LNCaP clone FGC (cell line): ENCODE measurements at regions not wholly inside any gene's neighbourhood (a gene's known extent, or its start where the extent isn't known, plus 50 kb on each side); places are given as distances from the start of the nearest gene placed in this dataset.
"Not testable (repeated sequence)": the region's sequence is repeated elsewhere in the genome, so short reads cannot be mapped to it uniquely, and the experiment has no call there.

Experiments used
- DNase-seq: peaks from one replicate; pipeline ENCODE4 v3.0.0-alpha.2; 2011; ENCODE audit warnings: low read depth
- H3K4me3 ChIP-seq: 2 replicates; pipeline ENCODE4 v1.5.1; 2011; ENCODE audit warnings: mild to moderate bottlenecking, low read depth, low read length, control low read depth
- TF ChIP-seq, protein P1 (sequence below): IDR thresholded peaks from 2 replicates; pipeline ENCODE4 v1.5.1; 2012; ENCODE audit warnings: mild to moderate bottlenecking; ENCODE audit not compliant: control insufficient read depth, insufficient read depth; ENCODE audit errors: extremely low read depth

DNA sequence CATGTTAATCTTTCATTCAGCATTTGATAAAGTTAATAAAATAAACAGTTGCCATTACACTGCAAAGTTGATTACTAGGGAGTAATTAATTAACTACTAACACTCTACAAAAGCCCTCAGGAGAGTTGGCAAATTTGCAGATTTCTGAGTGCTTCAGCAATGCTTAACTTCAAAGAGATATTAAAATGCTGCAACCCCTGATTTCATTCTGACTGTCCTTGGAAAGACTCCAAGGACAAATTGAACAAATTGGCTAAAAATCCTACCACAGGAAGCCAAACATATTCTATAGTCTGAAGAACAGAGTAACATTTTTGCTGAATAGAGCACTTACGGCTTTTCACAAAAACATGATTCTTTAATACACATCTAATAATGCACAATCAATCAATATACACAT, 1543.0 kb downstream of the SLITRK5 start:
- no peak overlapping the region for H3K4me3 ChIP-seq
- TF ChIP-seq, protein P1, sequence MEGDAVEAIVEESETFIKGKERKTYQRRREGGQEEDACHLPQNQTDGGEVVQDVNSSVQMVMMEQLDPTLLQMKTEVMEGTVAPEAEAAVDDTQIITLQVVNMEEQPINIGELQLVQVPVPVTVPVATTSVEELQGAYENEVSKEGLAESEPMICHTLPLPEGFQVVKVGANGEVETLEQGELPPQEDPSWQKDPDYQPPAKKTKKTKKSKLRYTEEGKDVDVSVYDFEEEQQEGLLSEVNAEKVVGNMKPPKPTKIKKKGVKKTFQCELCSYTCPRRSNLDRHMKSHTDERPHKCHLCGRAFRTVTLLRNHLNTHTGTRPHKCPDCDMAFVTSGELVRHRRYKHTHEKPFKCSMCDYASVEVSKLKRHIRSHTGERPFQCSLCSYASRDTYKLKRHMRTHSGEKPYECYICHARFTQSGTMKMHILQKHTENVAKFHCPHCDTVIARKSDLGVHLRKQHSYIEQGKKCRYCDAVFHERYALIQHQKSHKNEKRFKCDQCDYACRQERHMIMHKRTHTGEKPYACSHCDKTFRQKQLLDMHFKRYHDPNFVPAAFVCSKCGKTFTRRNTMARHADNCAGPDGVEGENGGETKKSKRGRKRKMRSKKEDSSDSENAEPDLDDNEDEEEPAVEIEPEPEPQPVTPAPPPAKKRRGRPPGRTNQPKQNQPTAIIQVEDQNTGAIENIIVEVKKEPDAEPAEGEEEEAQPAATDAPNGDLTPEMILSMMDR: no peak
- DNase-seq: no peak

DNA sequence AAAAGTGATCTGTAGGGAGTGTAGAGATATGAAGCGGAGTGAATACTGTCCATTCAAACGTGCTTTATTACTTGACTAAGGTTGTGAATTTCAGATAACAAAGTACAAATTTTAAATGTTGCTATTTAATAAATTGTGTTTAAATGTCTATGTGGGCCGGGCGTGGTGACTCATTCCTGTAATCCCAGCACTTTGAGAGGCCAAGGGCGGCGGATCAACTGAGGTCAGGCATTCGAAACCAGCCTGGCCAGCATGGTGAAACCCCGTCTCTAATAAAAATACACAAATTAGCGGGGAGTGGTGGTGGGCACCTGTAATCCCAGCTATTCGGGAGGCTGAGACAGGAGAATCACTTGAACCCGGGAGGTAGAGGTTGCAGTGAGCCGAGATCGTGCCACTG, 1544.1 kb downstream of the SLITRK5 start:
- DNase-seq, H3K4me3 ChIP-seq: not testable (repeated sequence)

DNA sequence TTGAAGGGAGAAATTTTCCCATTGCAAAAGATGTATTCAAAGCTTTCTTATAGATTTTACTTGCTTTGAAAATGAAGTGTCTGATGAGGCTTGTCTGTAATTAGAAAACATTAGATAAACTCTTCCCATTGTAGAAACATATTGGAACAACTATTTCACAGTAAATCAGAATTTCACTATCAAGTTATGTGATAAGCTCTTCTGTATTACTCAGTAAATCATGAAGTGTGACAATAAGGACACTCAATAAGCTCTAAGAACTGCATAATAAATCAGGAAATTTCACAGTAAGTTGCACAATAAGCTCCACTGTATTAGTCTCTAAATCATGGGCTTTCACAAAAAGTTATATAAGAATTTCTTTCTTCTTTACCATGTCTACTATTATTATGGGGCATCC, 1546.6 kb downstream of the SLITRK5 start:
- TF ChIP-seq, protein P1: no peak
- no peak overlapping the region for H3K4me3 ChIP-seq
- DNase-seq: no peak

DNA sequence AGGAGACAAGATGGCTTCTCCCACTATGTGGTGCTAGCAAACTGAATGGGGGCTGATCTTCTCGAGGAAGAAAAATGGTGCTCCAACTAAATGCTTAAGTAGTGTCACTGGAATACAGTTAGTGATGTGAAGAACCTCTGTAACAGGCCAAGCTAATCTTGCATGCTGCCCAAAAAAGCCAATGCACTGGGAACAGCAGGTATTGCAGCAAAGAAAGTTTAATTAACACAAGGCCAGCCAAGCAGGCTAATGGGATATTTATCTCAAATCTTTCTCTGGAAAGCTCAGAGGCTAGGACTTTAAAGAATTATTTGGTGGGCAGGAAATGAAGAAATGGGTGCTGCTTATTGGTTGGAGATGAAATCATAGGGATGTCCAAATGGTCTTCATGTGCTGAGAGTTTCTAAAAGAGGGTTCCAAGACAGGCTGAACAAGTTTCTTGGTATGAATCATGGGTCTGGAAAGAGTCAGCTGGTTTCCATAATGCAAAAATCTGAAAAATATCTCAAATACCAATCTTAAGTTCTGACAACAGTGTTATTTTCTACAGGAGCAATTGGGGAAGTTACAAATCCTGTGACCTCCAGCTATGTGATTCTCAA, 1550.5 kb downstream of the SLITRK5 start:
- TF ChIP-seq, protein P1: no peak
- DNase-seq: no peak
- H3K4me3 ChIP-seq: no peak overlapping the region

DNA sequence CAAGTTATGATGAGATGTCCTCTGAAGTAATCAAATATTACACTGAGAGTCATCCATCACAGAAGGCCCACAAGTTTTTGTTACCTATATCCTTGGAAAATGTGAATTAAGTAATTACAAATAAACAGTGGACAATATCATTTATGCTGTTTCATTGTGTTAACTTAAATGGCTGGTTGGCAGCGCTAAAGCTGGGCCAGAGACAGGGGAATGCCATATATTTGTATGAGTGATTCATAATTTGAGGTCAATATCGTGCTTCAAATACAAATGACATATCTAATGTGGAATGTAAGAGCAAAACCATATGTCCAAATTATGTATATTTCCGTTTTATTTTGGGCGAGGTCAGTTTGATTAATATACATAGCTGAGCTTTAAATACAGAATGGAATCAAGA, 1556.2 kb downstream of the SLITRK5 start:
- DNase-seq: no peak
- TF ChIP-seq, protein P1: no peak
- H3K4me3 ChIP-seq: no peak overlapping the region

DNA sequence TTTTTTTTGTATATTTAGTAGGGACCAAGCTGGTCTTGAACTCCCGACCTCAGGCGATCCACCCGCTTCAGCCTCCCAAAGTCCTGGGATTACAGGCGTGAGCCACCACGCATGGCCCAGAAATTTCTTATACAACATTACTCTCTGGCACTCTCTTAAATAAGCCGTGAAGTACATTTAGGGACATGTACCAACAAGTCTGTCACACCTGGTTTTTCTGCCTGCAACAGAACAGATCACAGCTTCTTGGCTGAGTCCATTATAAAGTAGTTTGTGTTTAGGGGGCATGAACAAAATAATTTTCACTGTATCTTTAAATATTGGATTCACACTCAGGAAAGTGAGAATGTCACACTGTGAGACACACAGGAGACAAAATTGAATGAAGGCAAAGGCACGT, 1567.3 kb downstream of the SLITRK5 start:
- DNase-seq: no peak
- H3K4me3 ChIP-seq: no peak overlapping the region
- TF ChIP-seq, protein P1: no peak

DNA sequence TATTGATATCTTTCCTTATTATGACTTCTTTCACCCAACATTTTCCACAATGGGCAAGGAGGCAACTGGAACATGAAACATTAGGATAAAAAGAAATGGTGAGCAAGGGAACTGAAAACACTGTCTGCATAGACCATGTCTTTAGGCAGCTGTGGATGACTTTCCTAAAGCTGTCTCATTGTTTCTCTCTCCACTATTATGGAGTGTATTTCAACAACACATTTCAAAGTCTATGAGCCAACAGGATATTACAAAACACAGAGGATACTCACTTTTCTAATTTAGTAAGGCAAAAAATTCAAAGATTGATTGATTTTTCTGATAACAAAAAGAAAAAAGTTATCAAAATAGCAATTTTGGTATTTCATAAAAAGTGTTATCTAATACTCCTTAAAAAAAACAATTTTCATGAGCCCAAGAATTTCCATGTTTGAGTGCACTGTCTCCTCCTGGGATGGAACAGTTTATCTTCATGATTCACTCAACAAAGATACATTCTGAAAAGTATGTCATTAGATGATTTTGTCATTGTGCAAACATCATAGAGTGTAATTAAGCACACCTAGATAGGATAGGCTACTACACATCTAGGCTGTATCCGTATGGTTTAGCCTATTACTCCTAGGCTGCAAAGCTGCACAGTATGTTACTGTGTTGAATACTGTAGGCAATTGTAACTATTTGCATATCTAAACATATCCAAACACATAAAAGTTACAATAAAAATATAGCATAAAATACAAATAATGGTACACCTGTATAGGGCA, 1568.4 kb downstream of the SLITRK5 start:
- no peak overlapping the region for H3K4me3 ChIP-seq
- DNase-seq: no peak
- TF ChIP-seq, protein P1: no peak
